Gastroesophageal sphincter (tissue), 4 donors: ENCODE measurements at regions not wholly inside any gene's neighbourhood (a gene's known extent, or its start where the extent isn't known, plus 50 kb on each side); places are given as distances from the start of the nearest gene placed in this dataset.

ENCODE experiments used
- ATAC-seq: fragments of 150-250 bp; one replicate; pipeline ENCODE4 v1.9.1; 2016; ENCODE audit warnings: mild to moderate bottlenecking, moderate library complexity
- H3K27ac ChIP-seq, 4 donors: fragments of 200-600 bp; sonication (generic) in 3 of 4; 1 replicate in 3 of 4; 2 replicates in 1 of 4; pipeline ENCODE4 v1.5.1; 2016 to 2019
- H3K27me3 ChIP-seq: fragments of 200-600 bp; sonication (generic); one replicate; pipeline ENCODE4 v1.5.1; 2019
- H3K36me3 ChIP-seq, 2 donors: fragments of 200-600 bp; sonication (generic); one replicate each; pipeline ENCODE4 v1.5.1; 2019; ENCODE audit warnings: control low read depth in 1 of 2
- H3K4me1 ChIP-seq, 3 donors: fragments of 200-600 bp; sonication (generic); 1 replicate in 2 of 3; 2 replicates in 1 of 3; pipeline ENCODE4 v1.5.1; 2016 to 2019; ENCODE audit warnings: control low read depth in 2 of 3
- H3K4me3 ChIP-seq, 2 donors: fragments of 200-600 bp; sonication (generic); one replicate each; pipeline ENCODE4 v1.5.1; 2019; ENCODE audit warnings: mild to moderate bottlenecking in 1 of 2, moderate library complexity in 1 of 2
- H3K9me3 ChIP-seq, 3 donors: fragments of 200-600 bp; sonication (generic); one replicate each; pipeline ENCODE4 v1.5.1; 2017 to 2019; ENCODE audit warnings: control low read depth in 2 of 3
- CTCF ChIP-seq, 4 experiments: fragments of 200-600 bp in 2 of 4; fragments of 450-650 bp in 2 of 4; sonication (generic) in 1 of 4; IDR thresholded peaks; one replicate each; pipeline ENCODE4 v1.5.1; 2017 to 2019; ENCODE audit warnings: antibody characterized with exemption in 4 of 4, mild to moderate bottlenecking in 2 of 4, moderate library complexity in 2 of 4
- EP300 ChIP-seq: sonication (generic); formaldehyde crosslinking; IDR thresholded peaks from one replicate; pipeline ENCODE4 v1.6.1; 2017; ENCODE audit warnings: antibody characterized with exemption, mild to moderate bottlenecking
- POLR2A ChIP-seq, 2 donors: fragments of 450-650 bp; IDR thresholded peaks; one replicate each; pipeline ENCODE4 v1.6.1; 2017; ENCODE audit warnings: antibody characterized with exemption in 2 of 2, mild to moderate bottlenecking in 2 of 2, moderate library complexity in 1 of 2
- POLR2AphosphoS5 ChIP-seq: sonication (generic); formaldehyde crosslinking; IDR thresholded peaks from one replicate; pipeline ENCODE4 v1.6.1; 2017; ENCODE audit warnings: antibody characterized with exemption
- WGBS, 2 donors: methylation state at CpG; one replicate each; pipeline ENCODE4 v1.1.5; 2018; ENCODE audit warnings: low coverage in 1 of 2; 5-methylcytosine and 5-hydroxymethylcytosine counted together

GRCh38 chr7:18165166-18165565 is 137.5 kb upstream of the PRPS1L1 start:
- peaks cover 6 to 64% (median 13%) of the 10 kb centered on the region in 3 donors for H3K4me1 ChIP-seq
- no peaks in the 10 kb centered on the region for H3K27me3 ChIP-seq
- TF ChIP-seq EP300 (no peak), POLR2A (IDR thresholded peaks at IDR 0.05) (no peak), CTCF (IDR thresholded peaks at IDR 0.05) (no peak), POLR2AphosphoS5 (no peak)
- no peak for ATAC-seq
- no peaks in the 10 kb centered on the region for H3K9me3 ChIP-seq
- WGBS, 2 donors, result 61 to 80% methylated on average over 1 of the region's 1 CpG
- H3K36me3 ChIP-seq, result no peaks in the 10 kb centered on the region
- no peak overlapping the region for H3K4me3 ChIP-seq
- no peak overlapping the region for H3K27ac ChIP-seq

GRCh38 chr7:18166002-18166401 is 138.4 kb upstream of the PRPS1L1 start:
- Histone ChIP-seq H3K4me3 (no peak overlapping the region), H3K27ac (peak overlapping the region in 1 of 4 donors; percentile 13), H3K9me3 (no peaks in the 10 kb centered on the region), H3K4me1 (peaks cover 6 to 63% (median 13%) of the 10 kb centered on the region in 3 donors), H3K27me3 (no peaks in the 10 kb centered on the region), H3K36me3 (no peaks in the 10 kb centered on the region)
- TF ChIP-seq POLR2AphosphoS5, result peak; percentile 42
- TF ChIP-seq CTCF (IDR thresholded peaks at IDR 0.05), result no peak
- WGBS, 2 donors, result 85 to 91% methylated on average over 3 of the region's 3 CpGs
- no peak for ATAC-seq

DNA sequence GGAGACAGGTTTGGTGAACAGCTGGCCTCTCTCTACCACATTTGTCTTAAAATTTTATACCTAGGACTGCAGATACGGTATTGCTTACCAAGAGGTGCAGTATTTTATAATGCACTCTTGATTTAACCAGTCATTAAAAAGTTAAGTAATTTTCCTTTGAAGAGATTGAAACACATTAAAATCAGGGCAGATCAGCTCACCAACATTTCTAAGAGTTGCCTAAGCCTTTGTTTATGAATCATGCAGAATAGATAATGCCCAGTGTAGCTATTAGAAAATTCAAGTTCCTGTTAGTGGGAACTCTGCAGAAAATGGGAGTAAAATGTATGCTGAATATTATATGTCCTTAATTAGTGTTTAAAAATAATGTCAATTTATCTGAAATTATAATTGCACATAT is 140.2 kb upstream of the PRPS1L1 start:
- no peaks in the 10 kb centered on the region for H3K36me3 ChIP-seq
- H3K4me3 ChIP-seq, result no peak overlapping the region
- 100% methylated on average over 1 of the region's 1 CpG for WGBS, 2 donors
- no peak for ATAC-seq
- no peak for TF ChIP-seq POLR2A (IDR thresholded peaks at IDR 0.05)
- no peak for TF ChIP-seq EP300
- no peak for TF ChIP-seq CTCF (IDR thresholded peaks at IDR 0.05)
- no peak for TF ChIP-seq POLR2AphosphoS5
- H3K9me3 ChIP-seq, result no peaks in the 10 kb centered on the region
- H3K27ac ChIP-seq, result no peak overlapping the region
- H3K27me3 ChIP-seq, result no peaks in the 10 kb centered on the region
- H3K4me1 ChIP-seq, result peaks cover 6 to 46% (median 6%) of the 10 kb centered on the region in 3 donors

DNA sequence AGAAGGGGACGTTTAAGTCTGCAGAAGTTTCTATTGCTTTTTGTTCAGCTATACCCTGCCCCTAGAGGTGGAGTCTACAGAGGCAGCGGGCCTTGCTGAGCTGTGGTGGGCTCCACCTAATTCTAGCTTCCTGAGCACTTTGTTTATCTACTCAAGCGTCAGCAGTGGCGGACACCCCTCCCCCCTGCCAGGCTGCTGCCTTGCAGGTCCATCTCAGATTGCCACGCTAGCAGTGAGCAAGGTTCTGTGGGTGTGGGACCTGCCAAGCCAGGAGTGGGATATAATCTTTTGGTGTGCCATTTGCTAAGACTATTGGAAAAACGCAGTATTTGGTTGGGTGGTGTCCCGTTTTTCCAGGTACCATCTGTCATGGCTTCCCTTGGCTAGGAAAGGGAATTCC is 147.3 kb upstream of the PRPS1L1 start:
- WGBS, 2 donors, result 83 to 94% methylated on average over 1 to 4 of the region's 7 CpGs

More for the DNA sequence above, 147.3 kb upstream of the PRPS1L1 start:
- Histone ChIP-seq H3K4me3 (no peak overlapping the region), H3K4me1 (peaks cover 0 to 47% (median 8%) of the 10 kb centered on the region in 3 donors), H3K36me3 (no peaks in the 10 kb centered on the region), H3K27ac (peak overlapping the region in 2 of 4 donors; percentile 37 to 52), H3K9me3 (no peaks in the 10 kb centered on the region), H3K27me3 (no peaks in the 10 kb centered on the region)
- no peak for ATAC-seq
- TF ChIP-seq POLR2A (IDR thresholded peaks at IDR 0.05), result no peak
- TF ChIP-seq CTCF (IDR thresholded peaks at IDR 0.05), result no peak
- TF ChIP-seq EP300, result no peak
- TF ChIP-seq POLR2AphosphoS5, result no peak
